SU-DHL-6 (cell line): ENCODE measurements at regions not wholly inside any gene's neighbourhood (a gene's known extent, or its start where the extent isn't known, plus 50 kb on each side); places are given as distances from the start of the nearest gene placed in this dataset.

Experiments used
- H2AFZ ChIP-seq: fragments of 200-600 bp; sonication (generic); 2 replicates; pipeline ENCODE4 v1.6.1; 2014; ENCODE audit warnings: low read depth, mild to moderate bottlenecking, moderate library complexity, mixed read lengths, antibody characterized with exemption, low read length; ENCODE audit not compliant: severe bottlenecking
- H3F3A ChIP-seq: fragments of 200-600 bp; shearing (Covaris generic); 2 replicates; pipeline ENCODE4 v1.6.0; 2016; ENCODE audit warnings: antibody characterized with exemption, mild to moderate bottlenecking; ENCODE audit not compliant: insufficient read depth
- H3K27ac ChIP-seq: fragments of 200-600 bp; sonication (generic); 2 replicates; pipeline ENCODE4 v1.5.1; 2016; ENCODE audit warnings: low read depth, mild to moderate bottlenecking, low read length, moderate library complexity, mixed read lengths
- H3K27me3 ChIP-seq: fragments of 200-600 bp; sonication (generic), shearing (Covaris generic); 2 replicates; pipeline ENCODE4 v1.6.0; 2014; ENCODE audit warnings: mild to moderate bottlenecking, low read length
- H3K36me3 ChIP-seq: fragments of 200-600 bp; sonication (generic); 2 replicates; pipeline ENCODE4 v1.6.1; 2014; ENCODE audit warnings: mild to moderate bottlenecking, low read length, mixed read lengths
- H3K4me2 ChIP-seq: fragments of 300-600, 200-600 bp; shearing (Covaris generic), sonication (generic); 2 replicates; pipeline ENCODE4 v1.6.0; 2014; ENCODE audit warnings: low read length, low read depth, mild to moderate bottlenecking; ENCODE audit not compliant: poor library complexity, severe bottlenecking
- H3K4me3 ChIP-seq: fragments of 200-600 bp; sonication (generic); 2 replicates; pipeline ENCODE4 v1.5.1; 2014; ENCODE audit warnings: antibody characterized with exemption, low read length, mild to moderate bottlenecking, mixed read lengths; ENCODE audit not compliant: insufficient read depth, poor library complexity, severe bottlenecking
- H3K79me2 ChIP-seq: fragments of 200-600 bp; sonication (generic); 2 replicates; pipeline ENCODE4 v1.6.1; 2014; ENCODE audit warnings: mild to moderate bottlenecking, low read length, moderate library complexity; ENCODE audit not compliant: insufficient read depth
- H3K9ac ChIP-seq: fragments of 200-600 bp; sonication (generic); 2 replicates; pipeline ENCODE4 v1.7.0; 2014; ENCODE audit warnings: mild to moderate bottlenecking, low read length
- H3K9me2 ChIP-seq: fragments of 200-600 bp; sonication (generic); replicated peaks from 2 replicates; pipeline ENCODE4 v1.6.1; 2014; ENCODE audit warnings: low read length; ENCODE audit not compliant: insufficient read depth
- H3K9me3 ChIP-seq: fragments of 200-600 bp; sonication (generic); 2 replicates; pipeline ENCODE4 v1.6.1; 2014; ENCODE audit warnings: low read length, mixed read lengths; ENCODE audit not compliant: insufficient read depth
- H4K20me1 ChIP-seq: fragments of 200-600 bp; sonication (generic); 2 replicates; pipeline ENCODE4 v1.6.1; 2014; ENCODE audit warnings: low read depth, mild to moderate bottlenecking, antibody characterized with exemption, low read length, moderate library complexity, mixed read lengths
- CTCF ChIP-seq: fragments of 200-600 bp; sonication (generic); IDR thresholded peaks from one replicate; pipeline ENCODE4 v1.5.1; 2017; ENCODE audit warnings: antibody characterized with exemption, mild to moderate bottlenecking, low read length, moderate library complexity; ENCODE audit not compliant: insufficient read depth, poor library complexity, severe bottlenecking
- EZH2phosphoT487 ChIP-seq: fragments of 200-600 bp; sonication (generic), shearing (Covaris generic); conservative IDR thresholded peaks from 2 replicates; pipeline ENCODE4 v1.6.1; 2018; ENCODE audit warnings: mild to moderate bottlenecking, antibody characterized with exemption, low read length, moderate library complexity, mixed read lengths

GRCh38 chr6:86045038-86045437 lies 402.4 kb upstream of the SYNCRIP start:
- Histone ChIP-seq H3K9ac (no peak overlapping the region), H3K79me2 (no peaks in the 10 kb centered on the region), H3K27ac (no peak overlapping the region), H3K4me3 (no peak overlapping the region), H3K36me3 (no peaks in the 10 kb centered on the region), H3K9me3 (no peaks in the 10 kb centered on the region), H3K9me2 (no peaks in the 10 kb centered on the region), H3K4me2 (no peak overlapping the region), H3F3A (no peaks in the 10 kb centered on the region), H3K27me3 (no peaks in the 10 kb centered on the region), H4K20me1 (no peaks in the 10 kb centered on the region), H2AFZ (no peak overlapping the region)
- TF ChIP-seq CTCF (no peak), EZH2phosphoT487 (no peak)

GRCh38 chr6:86042214-86042613 lies 399.5 kb upstream of the SYNCRIP start:
- Histone ChIP-seq H3K4me3 (no peak overlapping the region), H3K9me2 (no peaks in the 10 kb centered on the region), H4K20me1 (no peaks in the 10 kb centered on the region), H3F3A (no peaks in the 10 kb centered on the region), H3K4me2 (no peak overlapping the region), H3K79me2 (no peaks in the 10 kb centered on the region), H2AFZ (no peak overlapping the region), H3K27ac (no peak overlapping the region), H3K27me3 (no peaks in the 10 kb centered on the region), H3K9me3 (no peaks in the 10 kb centered on the region), H3K36me3 (no peaks in the 10 kb centered on the region), H3K9ac (no peak overlapping the region)
- TF ChIP-seq CTCF (no peak), EZH2phosphoT487 (no peak)

- no peak overlapping the region for H2AFZ ChIP-seq
- no peaks in the 10 kb centered on the region for H3K27me3 ChIP-seq
- H3F3A ChIP-seq: no peaks in the 10 kb centered on the region
- TF ChIP-seq CTCF: no peak
- TF ChIP-seq EZH2phosphoT487: no peak
- no peak overlapping the region for H3K9ac ChIP-seq
- no peaks in the 10 kb centered on the region for H4K20me1 ChIP-seq
- H3K79me2 ChIP-seq: no peaks in the 10 kb centered on the region
- H3K9me2 ChIP-seq: no peaks in the 10 kb centered on the region
- H3K4me3 ChIP-seq: no peak overlapping the region
- no peak overlapping the region for H3K27ac ChIP-seq
- H3K36me3 ChIP-seq: no peaks in the 10 kb centered on the region
- no peak overlapping the region for H3K4me2 ChIP-seq
- H3K9me3 ChIP-seq: no peaks in the 10 kb centered on the region
Measured at GRCh38 chr6:86031713-86032112, 389.0 kb upstream of the SYNCRIP start.
